OCI-LY1 (cell line): ENCODE measurements at regions not wholly inside any gene's neighbourhood (a gene's known extent, or its start where the extent isn't known, plus 50 kb on each side); places are given as distances from the start of the nearest gene placed in this dataset.

Experiments used
- H2AFZ ChIP-seq: fragments of 200-600 bp; sonication (generic), shearing (Covaris generic); 2 replicates; pipeline ENCODE4 v1.6.0; 2014; ENCODE audit warnings: antibody characterized with exemption, mild to moderate bottlenecking, low read length
- H3F3A ChIP-seq: fragments of 200-600 bp; sonication (generic), shearing (Covaris generic); 2 replicates; pipeline ENCODE4 v1.6.0; 2014; ENCODE audit warnings: mild to moderate bottlenecking, antibody characterized with exemption, low read length, moderate library complexity; ENCODE audit not compliant: insufficient read depth
- H3K27ac ChIP-seq: fragments of 200-600 bp; sonication (generic); 2 replicates; pipeline ENCODE4 v1.5.1; 2014; ENCODE audit warnings: low read length, mixed run types, mild to moderate bottlenecking, low read depth; ENCODE audit not compliant: poor library complexity, severe bottlenecking
- H3K27me3 ChIP-seq: fragments of 200-600 bp; sonication (generic); 2 replicates; pipeline ENCODE4 v1.6.0; 2014; ENCODE audit warnings: antibody characterized with exemption, mild to moderate bottlenecking, low read length, moderate library complexity; ENCODE audit not compliant: insufficient read depth
- H3K36me3 ChIP-seq: fragments of 200-600 bp; sonication (generic); 2 replicates; pipeline ENCODE4 v1.6.1; 2014; ENCODE audit warnings: mild to moderate bottlenecking, antibody characterized with exemption, low read length, moderate library complexity, mixed read lengths; ENCODE audit not compliant: insufficient read depth
- H3K4me1 ChIP-seq: fragments of 200-600 bp; sonication (generic); 2 replicates; pipeline ENCODE4 v1.5.1; 2014; ENCODE audit warnings: mild to moderate bottlenecking, low read length, moderate library complexity; ENCODE audit not compliant: insufficient read depth, severe bottlenecking
- H3K4me2 ChIP-seq: fragments of 200-600 bp; sonication (generic), shearing (Covaris generic); 2 replicates; pipeline ENCODE4 v1.6.1; 2014; ENCODE audit warnings: low read length
- H3K4me3 ChIP-seq: fragments of 200-600 bp; sonication (generic); 2 replicates; pipeline ENCODE4 v1.5.1; 2014; ENCODE audit warnings: low read length, low read depth, mild to moderate bottlenecking, mixed read lengths; ENCODE audit not compliant: poor library complexity, severe bottlenecking
- H3K79me2 ChIP-seq: fragments of 200-600 bp; shearing (Covaris generic); 2 replicates; pipeline ENCODE4 v1.6.1; 2016; ENCODE audit warnings: mixed run types, low read length, mixed read lengths; ENCODE audit not compliant: insufficient read depth
- H3K9ac ChIP-seq: fragments of 200-600 bp; sonication (generic), shearing (Covaris generic); 2 replicates; pipeline ENCODE4 v1.6.1; 2014; ENCODE audit warnings: mild to moderate bottlenecking, low read length, mixed read lengths
- H3K9me2 ChIP-seq: fragments of 200-600 bp; sonication (generic), shearing (Covaris generic); 2 replicates; pipeline ENCODE4 v1.6.1; 2014; ENCODE audit warnings: low read depth, mild to moderate bottlenecking, low read length, mixed read lengths
- H3K9me3 ChIP-seq: fragments of 200-600 bp; shearing (Covaris generic); 2 replicates; pipeline ENCODE4 v1.6.1; 2014; ENCODE audit warnings: low read length, mixed read lengths
- H4K20me1 ChIP-seq: fragments of 200-600 bp; sonication (generic), shearing (Covaris generic); 2 replicates; pipeline ENCODE4 v1.6.0; 2016; ENCODE audit warnings: mild to moderate bottlenecking, low read length; ENCODE audit not compliant: insufficient read depth
- CTCF ChIP-seq: fragments of 200-600 bp; sonication (generic), shearing (Covaris generic); IDR thresholded peaks from 2 replicates; pipeline ENCODE4 v1.5.1; 2017; ENCODE audit warnings: mild to moderate bottlenecking, antibody characterized with exemption, low read length, moderate library complexity, mixed read lengths
- EZH2 ChIP-seq: fragments of 200-600 bp; sonication (generic), shearing (Covaris generic); IDR thresholded peaks from 2 replicates; pipeline ENCODE4 v1.8.0; 2017; ENCODE audit warnings: borderline replicate concordance, mixed run types, mild to moderate bottlenecking, antibody characterized with exemption, low read length, moderate library complexity, mixed read lengths

- no peak for TF ChIP-seq EZH2
- TF ChIP-seq CTCF: no peak
- Histone ChIP-seq H3K27me3 (no peaks in the 10 kb centered on the region; the same call in 1 of the 2 replicates), H4K20me1 (no peaks in the 10 kb centered on the region), H3K9ac (no peak overlapping the region), H3F3A (no peaks in the 10 kb centered on the region), H2AFZ (no peak overlapping the region), H3K9me2 (no peaks in the 10 kb centered on the region), H3K4me3 (no peak overlapping the region), H3K9me3 (no peaks in the 10 kb centered on the region), H3K36me3 (no peaks in the 10 kb centered on the region), H3K4me2 (no peak overlapping the region), H3K79me2 (no peaks in the 10 kb centered on the region), H3K27ac (no peak overlapping the region), H3K4me1 (no peaks in the 10 kb centered on the region)
Measured at GRCh38 chr6:960356-960755, 267.4 kb upstream of the EXOC2 start.

DNA sequence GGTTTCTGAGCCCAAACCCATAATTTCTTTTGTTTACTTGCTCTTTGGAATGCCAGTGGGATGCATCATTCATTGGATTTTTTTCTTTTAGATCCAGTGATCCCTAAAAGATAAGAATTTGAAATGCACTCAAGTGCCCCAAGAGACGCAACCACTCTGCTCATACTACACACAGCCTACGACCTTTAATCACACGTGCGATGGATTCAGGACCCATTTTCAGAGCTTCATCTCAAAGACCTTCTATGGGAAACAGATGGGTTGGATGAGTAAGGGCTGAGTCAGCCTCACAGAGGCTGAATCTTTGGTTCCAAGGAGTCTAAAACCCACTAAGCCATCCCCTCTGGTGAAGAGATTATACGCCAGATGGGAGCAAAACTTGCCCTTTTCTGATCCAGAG lies 265.5 kb upstream of the EXOC2 start:
- Histone ChIP-seq H3K79me2 (no peaks in the 10 kb centered on the region), H3K9ac (no peak overlapping the region), H3K36me3 (no peaks in the 10 kb centered on the region), H3K9me3 (no peaks in the 10 kb centered on the region), H2AFZ (no peak overlapping the region), H3K4me3 (no peak overlapping the region), H4K20me1 (no peaks in the 10 kb centered on the region), H3K4me1 (no peaks in the 10 kb centered on the region), H3K27me3 (no peaks in the 10 kb centered on the region; the same call in 1 of the 2 replicates), H3F3A (no peaks in the 10 kb centered on the region), H3K9me2 (no peaks in the 10 kb centered on the region), H3K4me2 (no peak overlapping the region), H3K27ac (no peak overlapping the region)
- TF ChIP-seq CTCF (no peak), EZH2 (no peak)

GRCh38 chr6:951399-952181 lies 258.7 kb upstream of the EXOC2 start:
- TF ChIP-seq EZH2 (no peak), CTCF (no peak)
- H3K27me3 ChIP-seq: no peaks in the 10 kb centered on the region
- H3K4me3 ChIP-seq: no peak overlapping the region
- H4K20me1 ChIP-seq: no peaks in the 10 kb centered on the region
- H2AFZ ChIP-seq: no peak overlapping the region
- no peaks in the 10 kb centered on the region for H3K9me3 ChIP-seq
- no peaks in the 10 kb centered on the region for H3K36me3 ChIP-seq
- no peaks in the 10 kb centered on the region for H3K9me2 ChIP-seq
- no peaks in the 10 kb centered on the region for H3F3A ChIP-seq
- H3K79me2 ChIP-seq: no peaks in the 10 kb centered on the region
- no peak overlapping the region for H3K4me2 ChIP-seq
- H3K27ac ChIP-seq: no peak overlapping the region
- H3K4me1 ChIP-seq: no peaks in the 10 kb centered on the region
- H3K9ac ChIP-seq: no peak overlapping the region
